GM13976 (cell line): ENCODE measurements at regions not wholly inside any gene's neighbourhood (a gene's known extent, or its start where the extent isn't known, plus 50 kb on each side); places are given as distances from the start of the nearest gene placed in this dataset.

Source experiments
- DNase-seq: peaks from one replicate; pipeline ENCODE4 v3.0.0; 2012; ENCODE audit warnings: low spot score
- in situ Hi-C: fragments of 300-500 bp; cut with MboI; formaldehyde crosslinking; loops from one replicate; pipeline ENCODE4 v1.12.0; 2022; ENCODE audit warnings: low sequenced_read_pairs, mixed read lengths, inconsistent platforms; ENCODE audit not compliant: unreplicated experiment
- TF ChIP-seq, protein P1 (sequence below): IDR thresholded peaks from 2 replicates; pipeline ENCODE4 v1.5.1; 2012; ENCODE audit warnings: borderline replicate concordance, mild to moderate bottlenecking; ENCODE audit not compliant: insufficient read depth; ENCODE audit errors: extremely low read depth, missing control alignments, control extremely low read depth

DNA sequence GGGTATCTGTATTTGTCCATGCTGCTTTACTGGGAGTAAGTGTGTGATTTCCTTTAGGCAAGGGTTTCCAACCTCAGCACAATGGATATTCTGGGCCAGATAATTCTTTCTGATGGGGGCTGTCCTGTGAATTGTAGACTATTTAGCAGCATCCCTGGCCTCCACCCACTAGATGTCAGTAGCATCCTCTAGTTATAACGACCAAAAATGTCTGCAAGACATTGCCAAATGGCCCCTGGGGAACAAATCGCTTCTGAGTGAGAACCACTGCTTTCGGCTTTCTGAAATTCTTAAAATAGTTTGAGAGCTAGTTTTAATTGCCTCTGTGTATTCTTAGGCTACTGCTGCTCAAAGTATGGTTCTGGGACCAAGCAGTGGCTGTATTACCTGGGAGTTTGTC lies 81.2 kb upstream of the GPM6B start:
- DNase-seq, result peak; percentile 30
- in situ Hi-C loops, result loop anchor here (10.0 to 25.0 kb wide), 2 partner anchors 137 to 386 kb away; no protein-coding TSS in a partner anchor

DNA sequence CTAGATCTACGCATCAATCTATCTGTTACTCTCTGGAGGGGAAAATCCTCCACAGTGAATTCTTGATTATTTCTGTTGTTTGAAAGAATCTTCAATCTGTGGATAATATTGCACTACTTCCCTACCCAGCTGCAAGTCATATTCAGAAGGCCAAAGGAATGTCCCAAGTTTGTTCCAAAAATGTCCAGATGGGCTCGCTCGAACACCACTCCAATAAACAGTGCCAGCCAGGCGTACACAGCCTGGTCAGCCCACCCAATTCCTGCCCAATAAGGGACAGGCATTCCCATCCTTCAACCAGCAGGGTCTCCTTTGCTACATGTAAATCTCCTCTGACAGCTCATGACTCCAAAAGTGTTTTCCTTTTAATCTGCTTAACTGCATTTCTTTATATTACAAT lies 80.7 kb upstream of the GPM6B start:
- in situ Hi-C loops, result loop anchor here (10.0 to 25.0 kb wide), 2 partner anchors 137 to 385 kb away; no protein-coding TSS in a partner anchor
- DNase-seq, result no peak
- TF ChIP-seq, protein P1, sequence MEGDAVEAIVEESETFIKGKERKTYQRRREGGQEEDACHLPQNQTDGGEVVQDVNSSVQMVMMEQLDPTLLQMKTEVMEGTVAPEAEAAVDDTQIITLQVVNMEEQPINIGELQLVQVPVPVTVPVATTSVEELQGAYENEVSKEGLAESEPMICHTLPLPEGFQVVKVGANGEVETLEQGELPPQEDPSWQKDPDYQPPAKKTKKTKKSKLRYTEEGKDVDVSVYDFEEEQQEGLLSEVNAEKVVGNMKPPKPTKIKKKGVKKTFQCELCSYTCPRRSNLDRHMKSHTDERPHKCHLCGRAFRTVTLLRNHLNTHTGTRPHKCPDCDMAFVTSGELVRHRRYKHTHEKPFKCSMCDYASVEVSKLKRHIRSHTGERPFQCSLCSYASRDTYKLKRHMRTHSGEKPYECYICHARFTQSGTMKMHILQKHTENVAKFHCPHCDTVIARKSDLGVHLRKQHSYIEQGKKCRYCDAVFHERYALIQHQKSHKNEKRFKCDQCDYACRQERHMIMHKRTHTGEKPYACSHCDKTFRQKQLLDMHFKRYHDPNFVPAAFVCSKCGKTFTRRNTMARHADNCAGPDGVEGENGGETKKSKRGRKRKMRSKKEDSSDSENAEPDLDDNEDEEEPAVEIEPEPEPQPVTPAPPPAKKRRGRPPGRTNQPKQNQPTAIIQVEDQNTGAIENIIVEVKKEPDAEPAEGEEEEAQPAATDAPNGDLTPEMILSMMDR, result no peak

More for the DNA sequence above, 81.2 kb upstream of the GPM6B start:
- TF ChIP-seq, protein P1, result peak; percentile 16

DNA sequence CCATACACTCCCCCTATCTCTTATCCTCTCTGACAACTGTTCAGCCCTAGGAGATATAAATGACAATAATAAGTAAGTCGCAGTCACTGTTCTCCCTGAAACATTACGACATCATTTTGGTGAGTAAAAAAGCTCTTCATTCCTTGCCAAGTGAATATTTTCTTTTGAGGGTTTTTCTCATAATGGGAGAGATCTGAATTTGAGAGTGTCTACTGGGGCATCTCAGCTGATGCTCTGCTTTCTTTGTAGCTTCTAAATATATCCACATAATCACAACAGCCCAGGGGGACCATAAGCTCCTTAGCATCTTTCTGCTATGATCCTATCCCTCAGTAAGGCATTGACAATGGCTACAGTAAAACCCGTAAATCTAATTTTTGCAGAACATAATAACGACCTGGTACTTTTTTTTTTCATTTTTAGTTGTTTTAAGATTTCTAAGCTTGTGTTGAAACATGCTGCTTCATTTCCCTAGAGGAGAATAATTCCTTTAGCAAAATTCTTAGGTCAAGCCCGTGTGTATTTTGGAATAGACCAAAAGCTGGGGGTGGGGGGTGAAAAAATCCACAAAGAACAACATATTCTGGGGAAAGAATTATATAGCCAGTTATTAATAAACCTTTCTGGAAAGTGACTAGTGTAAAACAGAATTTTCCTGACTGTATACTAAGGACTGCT lies 78.1 kb upstream of the GPM6B start:
- in situ Hi-C loops, result loop anchor here (10.0 to 25.0 kb wide), 2 partner anchors 140 to 383 kb away; no protein-coding TSS in a partner anchor
- TF ChIP-seq, protein P1, result no peak
- no peak for DNase-seq

DNA sequence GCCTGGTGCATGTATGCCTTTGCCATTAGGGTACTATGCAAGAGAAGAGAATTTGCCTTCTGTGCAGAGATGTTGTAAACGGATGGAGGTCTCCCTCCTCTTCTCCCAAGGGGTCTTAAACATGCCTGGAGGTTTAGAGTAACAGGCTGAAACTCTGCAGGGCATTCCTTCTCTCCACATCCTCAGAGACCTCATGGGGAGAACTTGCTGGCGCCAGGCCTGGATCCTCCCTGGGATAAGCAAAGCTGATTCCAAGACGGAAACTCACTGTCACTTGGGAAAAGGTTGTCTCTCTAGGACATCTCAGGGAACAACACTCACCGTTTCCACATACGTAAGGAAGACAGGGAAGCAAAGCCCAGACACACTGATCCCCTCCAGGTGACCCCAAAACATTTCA lies 76.9 kb upstream of the GPM6B start:
- in situ Hi-C loops, result loop anchor here (10.0 to 25.0 kb wide), 2 partner anchors 141 to 382 kb away; no protein-coding TSS in a partner anchor

DNA sequence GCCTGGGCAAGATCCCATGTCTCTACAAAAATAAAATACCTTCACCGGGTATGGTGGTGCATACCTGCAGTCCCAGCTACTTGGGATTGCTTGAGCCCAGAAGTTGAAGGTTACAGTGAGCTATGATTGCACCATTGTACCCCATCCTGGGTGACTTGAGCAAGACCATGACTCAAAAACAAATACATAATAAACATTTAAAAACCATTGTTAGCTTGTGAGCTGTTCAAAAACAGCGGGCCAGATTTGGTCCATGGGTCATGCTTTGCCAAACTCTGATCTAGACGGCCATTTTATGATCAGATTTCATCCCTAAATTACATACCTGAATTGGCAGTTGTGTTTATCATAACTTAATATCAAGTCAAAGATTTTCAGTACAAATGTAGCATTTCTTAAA lies 76.0 kb upstream of the GPM6B start:
- in situ Hi-C loops, result loop anchor here (10.0 to 25.0 kb wide), 2 partner anchors 142 to 381 kb away; no protein-coding TSS in a partner anchor
- TF ChIP-seq, protein P1, result no peak
- no peak for DNase-seq

More for the DNA sequence above, 76.9 kb upstream of the GPM6B start:
- TF ChIP-seq, protein P1, result no peak
- no peak for DNase-seq

DNA sequence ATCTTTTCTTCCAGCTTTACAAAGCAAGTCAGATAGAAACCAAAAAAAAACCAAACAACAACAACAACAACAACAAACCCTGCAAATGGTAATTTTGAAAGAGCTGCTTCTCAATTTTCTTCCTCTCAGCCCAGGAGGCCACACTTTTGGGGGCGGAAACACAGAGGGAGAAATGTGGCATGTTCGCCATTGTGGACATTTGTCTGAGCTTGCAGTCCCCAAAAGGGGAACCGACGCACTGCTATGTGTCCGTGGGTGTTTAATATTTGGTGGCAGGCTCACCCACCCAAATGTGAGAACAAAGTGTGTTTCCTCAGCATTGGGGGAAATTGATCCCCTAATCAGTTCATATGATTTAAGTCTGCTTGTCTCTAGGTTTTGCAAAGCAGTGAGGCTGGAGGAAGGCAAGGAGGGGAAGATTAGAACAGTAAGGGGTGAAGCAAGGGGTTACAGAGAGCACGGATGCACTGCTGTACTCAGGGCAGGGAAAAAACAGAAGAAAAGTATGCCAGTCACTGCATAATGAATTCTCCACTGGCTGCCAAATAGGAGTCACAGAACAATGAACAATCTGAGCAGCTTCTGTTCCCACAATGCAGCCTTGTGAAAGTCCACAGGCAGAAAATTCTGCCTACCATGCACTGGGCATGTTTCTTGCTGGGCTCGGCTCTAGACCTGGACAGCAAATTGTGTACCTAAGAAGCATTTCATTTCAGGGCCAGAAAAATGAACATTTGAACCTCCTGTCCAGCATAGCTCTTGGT lies 74.7 kb upstream of the GPM6B start:
- in situ Hi-C loops, result loop anchor here (10.0 to 25.0 kb wide), 2 partner anchors 143 to 379 kb away; no protein-coding TSS in a partner anchor
- no peak for DNase-seq
- TF ChIP-seq, protein P1, result no peak
